IMR-90 (cell line): ENCODE measurements at regions not wholly inside any gene's neighbourhood (a gene's known extent, or its start where the extent isn't known, plus 50 kb on each side); places are given as distances from the start of the nearest gene placed in this dataset.

Source experiments
- ATAC-seq: fragments of 200-7000 bp; cut with Tn5 transposase; 2 replicates; pipeline ENCODE4 v1.9.1; 2020; ENCODE audit warnings: low read depth, mild to moderate bottlenecking, moderate library complexity
- BruUV-seq: library from RNA; stranded (reverse); fragments of 400-500 nt; replicated peaks from 2 replicates; lab custom pipeline; 2021; lab: Mats Ljungman, UMichigan
- CTCF ChIA-PET: fragments of 300-600 bp; formaldehyde crosslinking; extraction: SDS; loops from one replicate; lab custom pipeline; 2021; ENCODE audit warnings: antibody characterized with exemption; lab: Yijun Ruan, JAX
- POLR2A ChIA-PET: fragments of 300-600 bp; sonication (Branson Sonifier 250); formaldehyde crosslinking; loops from one replicate; lab custom pipeline; 2022; ENCODE audit warnings: antibody characterized with exemption; ENCODE audit not compliant: unreplicated experiment; lab: Charles Lee
- DNase-seq: peaks from one replicate; pipeline ENCODE4 v3.0.0; 2013
- H2AFZ ChIP-seq: replicated peaks from 2 replicates; pipeline ENCODE3; 2013; ENCODE audit warnings: low read length, mild to moderate bottlenecking; ENCODE audit not compliant: poor library complexity
- H2AK5ac ChIP-seq: 2 replicates; pipeline ENCODE4 v1.6.1; 2013; ENCODE audit warnings: low read depth, low read length, inconsistent platforms
- H2AK9ac ChIP-seq: replicated peaks from 2 replicates; pipeline ENCODE3; 2013; ENCODE audit warnings: mild to moderate bottlenecking, low read depth, low read length, moderate library complexity; ENCODE audit not compliant: poor library complexity
- H2BK120ac ChIP-seq: 2 replicates; pipeline ENCODE4 v1.6.1; 2013; ENCODE audit warnings: low read depth, low read length, inconsistent platforms
- H2BK15ac ChIP-seq: 3 replicates; pipeline ENCODE4 v1.6.1; 2013; ENCODE audit warnings: low read depth, low read length, inconsistent platforms
- H2BK20ac ChIP-seq: 2 replicates; pipeline ENCODE4 v1.6.1; 2013; ENCODE audit warnings: low read depth, mild to moderate bottlenecking, inconsistent platforms, low read length, moderate library complexity
- H2BK5ac ChIP-seq: 2 replicates; pipeline ENCODE4 v1.6.1; 2013; ENCODE audit warnings: mild to moderate bottlenecking, low read depth, low read length, inconsistent platforms; ENCODE audit not compliant: poor library complexity, severe bottlenecking
- H3K14ac ChIP-seq: replicated peaks from 2 replicates; pipeline ENCODE4 v1.6.1; 2013; ENCODE audit warnings: low read depth, low read length, inconsistent platforms
- H3K18ac ChIP-seq: 2 replicates; pipeline ENCODE4 v1.6.1; 2013; ENCODE audit warnings: low read depth, low read length, control low read depth
- H3K23ac ChIP-seq: 2 replicates; pipeline ENCODE4 v1.6.1; 2013; ENCODE audit warnings: low read depth, low read length, inconsistent platforms
- H3K27ac ChIP-seq: 2 replicates; pipeline ENCODE4 v1.5.1; 2013; ENCODE audit warnings: mild to moderate bottlenecking, control low read depth, low read length; ENCODE audit not compliant: insufficient read depth
- H3K27me3 ChIP-seq: 2 replicates; pipeline ENCODE4 v1.6.1; 2013; ENCODE audit warnings: low read length; ENCODE audit not compliant: control insufficient read depth, insufficient read depth
- H3K36me3 ChIP-seq: 2 replicates; pipeline ENCODE4 v1.6.1; 2013; ENCODE audit warnings: low read length, mixed read lengths; ENCODE audit not compliant: control insufficient read depth, insufficient read depth
- H3K4ac ChIP-seq: 2 replicates; pipeline ENCODE4 v1.6.1; 2013; ENCODE audit warnings: low read depth, low read length, inconsistent platforms
- H3K4me1 ChIP-seq: 2 replicates; pipeline ENCODE4 v1.6.1; 2013; ENCODE audit warnings: low read length, mixed read lengths; ENCODE audit not compliant: control insufficient read depth, insufficient read depth
- H3K4me2 ChIP-seq: 2 replicates; pipeline ENCODE4 v1.6.1; 2013; ENCODE audit warnings: low read depth, mild to moderate bottlenecking, control low read depth, low read length, moderate library complexity
- H3K4me3 ChIP-seq: 2 replicates; pipeline ENCODE4 v1.5.1; 2013; ENCODE audit warnings: low read depth, mild to moderate bottlenecking, control low read depth, low read length, moderate library complexity; ENCODE audit not compliant: insufficient read depth
- H3K56ac ChIP-seq: 2 replicates; pipeline ENCODE4 v1.6.1; 2013; ENCODE audit warnings: low read length, inconsistent platforms; ENCODE audit not compliant: insufficient read depth; ENCODE audit errors: extremely low read depth
- H3K79me1 ChIP-seq, 2 experiments: 2 replicates each; pipeline ENCODE4 v1.6.1; 2013; ENCODE audit warnings: low read length in 2 of 2, inconsistent platforms in 1 of 2, low read depth in 1 of 2
- H3K9ac ChIP-seq: 2 replicates; pipeline ENCODE4 v1.6.1; 2013; ENCODE audit warnings: low read depth, low read length, control low read depth
- H3K9me1 ChIP-seq: 2 replicates; pipeline ENCODE4 v1.6.1; 2013; ENCODE audit warnings: low read length, inconsistent platforms; ENCODE audit not compliant: insufficient read depth
- H3K9me3 ChIP-seq: 2 replicates; pipeline ENCODE4 v1.6.1; 2013; ENCODE audit warnings: low read length; ENCODE audit not compliant: control insufficient read depth, insufficient read depth
- H4K20me1 ChIP-seq: 2 replicates; pipeline ENCODE4 v1.6.1; 2013; ENCODE audit warnings: low read length, inconsistent platforms; ENCODE audit not compliant: insufficient read depth
- H4K5ac ChIP-seq: 2 replicates; pipeline ENCODE4 v1.6.1; 2013; ENCODE audit warnings: mild to moderate bottlenecking, low read depth, low read length, control low read depth
- H4K8ac ChIP-seq, 2 experiments: 2 replicates each; pipeline ENCODE4 v1.6.1; 2013; ENCODE audit warnings: low read depth in 2 of 2, low read length in 2 of 2, control low read depth in 1 of 2, inconsistent platforms in 1 of 2
- H4K91ac ChIP-seq: 2 replicates; pipeline ENCODE4 v1.6.1; 2013; ENCODE audit warnings: low read depth, low read length, inconsistent platforms; ENCODE audit not compliant: insufficient read depth
- BHLHE40 ChIP-seq: fragments of 150-350 bp; IDR thresholded peaks from 2 replicates; pipeline ENCODE4 v1.6.1; 2016; ENCODE audit warnings: mild to moderate bottlenecking, low read depth, low read length
- CHD1 ChIP-seq: IDR thresholded peaks from 2 replicates; pipeline ENCODE4 v1.6.1; 2012; ENCODE audit warnings: low read depth, low read length, improper control_type of control experiment
- CTCF ChIP-seq: conservative IDR thresholded peaks from 2 replicates; pipeline ENCODE4 v1.5.1; 2012; ENCODE audit warnings: mild to moderate bottlenecking, low read depth, low read length, improper control_type of control experiment
- FOS ChIP-seq: fragments of 150-350 bp; IDR thresholded peaks from 2 replicates; pipeline ENCODE4 v1.6.1; 2016; ENCODE audit warnings: low read depth, low read length
- MAFK ChIP-seq: IDR thresholded peaks from 2 replicates; pipeline ENCODE4 v1.6.1; 2012; ENCODE audit warnings: low read depth, low read length, improper control_type of control experiment
- MAZ ChIP-seq: IDR thresholded peaks from 2 replicates; pipeline ENCODE4 v1.6.1; 2012; ENCODE audit warnings: low read depth, mild to moderate bottlenecking, low read length, improper control_type of control experiment, moderate library complexity, borderline replicate concordance
- MXI1 ChIP-seq: IDR thresholded peaks from 2 replicates; pipeline ENCODE4 v1.6.1; 2012; ENCODE audit warnings: low read depth, mild to moderate bottlenecking, low read length, moderate library complexity, borderline replicate concordance
- NFE2L2 ChIP-seq: fragments of 150-350 bp; IDR thresholded peaks from 2 replicates; pipeline ENCODE4 v1.6.1; 2016; ENCODE audit warnings: low read depth, mild to moderate bottlenecking, low read length
- RAD21 ChIP-seq: IDR thresholded peaks from 2 replicates; pipeline ENCODE4 v1.6.1; 2012; ENCODE audit warnings: low read length, improper control_type of control experiment
- WGBS, 2 experiments: methylation state at CpG; one replicate each; pipeline versions ENCODE4 v1.1.5 to v1.1.7; 2013; ENCODE audit warnings: missing lambda C conversion rate in 2 of 2; ENCODE audit not compliant: insufficient read length in 1 of 2; ENCODE audit errors: extremely low coverage in 2 of 2; 5-methylcytosine and 5-hydroxymethylcytosine counted together
- dilution Hi-C: fragments of 300-500 bp; cut with HindIII; formaldehyde crosslinking; loops from one replicate; pipeline ENCODE4 v1.14.3; 2018; ENCODE audit warnings: low sequenced_read_pairs; ENCODE audit not compliant: unreplicated experiment
- in situ Hi-C: fragments of 300-500 bp; cut with MboI; formaldehyde crosslinking; loops from 3 replicates; pipeline ENCODE4 v1.14.3; 2019; ENCODE audit warnings: low sequenced_read_pairs, inconsistent platforms, mixed read lengths
- intact Hi-C: fragments of 100-400 bp; cut with micrococcal nuclease; formaldehyde crosslinking; loops from 2 replicates; pipeline ENCODE4 v1.10.0; 2022
- TF ChIP-seq, protein P1 (sequence below): fragments of 150-350 bp; IDR thresholded peaks from 2 replicates; pipeline ENCODE4 v1.6.1; 2017; ENCODE audit warnings: mild to moderate bottlenecking, antibody characterized with exemption, low read length, low read depth

GRCh38 chr9:121589986-121590385 lies 61.4 kb upstream of the DAB2IP start:
- in situ Hi-C loops = no loop called here
- CTCF ChIA-PET = no interaction called here

More at GRCh38 chr9:121589986-121590385, 61.4 kb upstream of the DAB2IP start:
- H3K14ac ChIP-seq = no peak overlapping the region
- no peak for TF ChIP-seq MXI1
- TF ChIP-seq BHLHE40 = no peak
- no peak for TF ChIP-seq CTCF
- TF ChIP-seq MAFK = no peak
- no peak for TF ChIP-seq MAZ
- no peak for TF ChIP-seq NFE2L2
- no peak for TF ChIP-seq CHD1
- TF ChIP-seq RAD21 = no peak
- TF ChIP-seq, protein P1, sequence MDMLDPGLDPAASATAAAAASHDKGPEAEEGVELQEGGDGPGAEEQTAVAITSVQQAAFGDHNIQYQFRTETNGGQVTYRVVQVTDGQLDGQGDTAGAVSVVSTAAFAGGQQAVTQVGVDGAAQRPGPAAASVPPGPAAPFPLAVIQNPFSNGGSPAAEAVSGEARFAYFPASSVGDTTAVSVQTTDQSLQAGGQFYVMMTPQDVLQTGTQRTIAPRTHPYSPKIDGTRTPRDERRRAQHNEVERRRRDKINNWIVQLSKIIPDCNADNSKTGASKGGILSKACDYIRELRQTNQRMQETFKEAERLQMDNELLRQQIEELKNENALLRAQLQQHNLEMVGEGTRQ = no peak
- no peak for TF ChIP-seq FOS
- H4K91ac ChIP-seq = no peak overlapping the region
- peaks cover 5% of the 10 kb centered on the region for H3K4me1 ChIP-seq
- no peaks in the 10 kb centered on the region for H3K79me1 ChIP-seq
- H3K27me3 ChIP-seq = peaks cover 2% of the 10 kb centered on the region; the same call in 1 of the 2 replicates
- intact Hi-C loops (no loop called here), dilution Hi-C loops (no loop called here)
- no peak overlapping the region for H3K4ac ChIP-seq
- ATAC-seq (no peak), DNase-seq (no peak)
- no peaks in the 10 kb centered on the region for H3K9me1 ChIP-seq
- H3K18ac ChIP-seq = no peak overlapping the region
- no peak overlapping the region for H4K8ac ChIP-seq
- no peaks in the 10 kb centered on the region for H4K20me1 ChIP-seq
- H2BK5ac ChIP-seq = no peak overlapping the region
- no peak overlapping the region for H3K23ac ChIP-seq
- no peak overlapping the region for H2AFZ ChIP-seq
- H3K36me3 ChIP-seq = no peaks in the 10 kb centered on the region
- whole genome bisulfite sequencing, 2 experiments = no CpG with 5 or more reads among the region's 5 CpGs
- POLR2A ChIA-PET = no interaction called here
- no peaks in the 10 kb centered on the region for H3K9me3 ChIP-seq
- H2BK120ac ChIP-seq = no peak overlapping the region
- H2AK5ac ChIP-seq = no peak overlapping the region
- H2BK15ac ChIP-seq = no peak overlapping the region
- H2BK20ac ChIP-seq = no peak overlapping the region
- no peak overlapping the region for H3K4me2 ChIP-seq
- H3K9ac ChIP-seq = no peak overlapping the region
- H3K56ac ChIP-seq = no peak overlapping the region
- no peak overlapping the region for H3K27ac ChIP-seq
- no peak overlapping the region for H4K5ac ChIP-seq
- no TSS peak for BruUV-seq
- H2AK9ac ChIP-seq = no peak overlapping the region
- no peak overlapping the region for H3K4me3 ChIP-seq
